ENCODE measurements at regions not wholly inside any gene's neighbourhood (a gene's known extent, or its start where the extent isn't known, plus 50 kb on each side); places are given as distances from the start of the nearest gene placed in this dataset.

- TF ChIP-seq CTCF (IDR thresholded peaks at IDR 0.05) (no peak), POLR2A (IDR thresholded peaks at IDR 0.05) (no peak)
Observed at GRCh38 chr20:55935448-55936208, 69.7 kb downstream of the CBLN4 start.
